Epithelial cell of esophagus (primary cell): ENCODE measurements at regions not wholly inside any gene's neighbourhood (a gene's known extent, or its start where the extent isn't known, plus 50 kb on each side); places are given as distances from the start of the nearest gene placed in this dataset.

Experiments
- DNase-seq: peaks from one replicate; pipeline ENCODE4 v3.0.0; 2010; ENCODE audit warnings: low read depth
- H3K4me3 ChIP-seq: 2 replicates; pipeline ENCODE4 v1.5.1; 2011; ENCODE audit warnings: mild to moderate bottlenecking, low read length, control low read depth
- TF ChIP-seq, protein P1 (sequence below): IDR thresholded peaks from 2 replicates; pipeline ENCODE4 v1.5.1; 2011; ENCODE audit warnings: low read depth, mild to moderate bottlenecking, low read length, control low read depth, inconsistent platforms; ENCODE audit not compliant: insufficient read depth; ENCODE audit errors: missing control alignments

DNA sequence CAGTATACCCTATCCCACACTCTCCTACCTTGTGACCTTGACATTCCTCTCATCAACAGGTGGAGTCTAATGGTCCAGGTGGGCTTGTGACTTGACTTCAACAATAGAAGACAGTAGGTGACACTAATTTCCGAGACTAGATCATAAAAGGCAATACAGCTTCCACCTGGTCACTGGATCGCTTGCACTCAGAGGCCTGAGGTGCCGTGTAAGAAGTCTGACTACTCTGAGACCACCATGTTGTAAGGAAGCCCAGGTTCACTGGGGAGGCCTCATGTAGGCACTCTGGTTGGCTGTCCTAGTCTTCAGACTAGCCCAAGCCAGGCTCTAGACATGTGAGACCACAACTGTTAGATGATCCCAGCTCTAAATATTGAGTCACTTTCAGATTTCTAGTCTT lies 370.4 kb downstream of the MID1IP1 start:
- H3K4me3 ChIP-seq, result no peak overlapping the region
- TF ChIP-seq, protein P1, sequence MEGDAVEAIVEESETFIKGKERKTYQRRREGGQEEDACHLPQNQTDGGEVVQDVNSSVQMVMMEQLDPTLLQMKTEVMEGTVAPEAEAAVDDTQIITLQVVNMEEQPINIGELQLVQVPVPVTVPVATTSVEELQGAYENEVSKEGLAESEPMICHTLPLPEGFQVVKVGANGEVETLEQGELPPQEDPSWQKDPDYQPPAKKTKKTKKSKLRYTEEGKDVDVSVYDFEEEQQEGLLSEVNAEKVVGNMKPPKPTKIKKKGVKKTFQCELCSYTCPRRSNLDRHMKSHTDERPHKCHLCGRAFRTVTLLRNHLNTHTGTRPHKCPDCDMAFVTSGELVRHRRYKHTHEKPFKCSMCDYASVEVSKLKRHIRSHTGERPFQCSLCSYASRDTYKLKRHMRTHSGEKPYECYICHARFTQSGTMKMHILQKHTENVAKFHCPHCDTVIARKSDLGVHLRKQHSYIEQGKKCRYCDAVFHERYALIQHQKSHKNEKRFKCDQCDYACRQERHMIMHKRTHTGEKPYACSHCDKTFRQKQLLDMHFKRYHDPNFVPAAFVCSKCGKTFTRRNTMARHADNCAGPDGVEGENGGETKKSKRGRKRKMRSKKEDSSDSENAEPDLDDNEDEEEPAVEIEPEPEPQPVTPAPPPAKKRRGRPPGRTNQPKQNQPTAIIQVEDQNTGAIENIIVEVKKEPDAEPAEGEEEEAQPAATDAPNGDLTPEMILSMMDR, result no peak
- DNase-seq, result no peak

DNA sequence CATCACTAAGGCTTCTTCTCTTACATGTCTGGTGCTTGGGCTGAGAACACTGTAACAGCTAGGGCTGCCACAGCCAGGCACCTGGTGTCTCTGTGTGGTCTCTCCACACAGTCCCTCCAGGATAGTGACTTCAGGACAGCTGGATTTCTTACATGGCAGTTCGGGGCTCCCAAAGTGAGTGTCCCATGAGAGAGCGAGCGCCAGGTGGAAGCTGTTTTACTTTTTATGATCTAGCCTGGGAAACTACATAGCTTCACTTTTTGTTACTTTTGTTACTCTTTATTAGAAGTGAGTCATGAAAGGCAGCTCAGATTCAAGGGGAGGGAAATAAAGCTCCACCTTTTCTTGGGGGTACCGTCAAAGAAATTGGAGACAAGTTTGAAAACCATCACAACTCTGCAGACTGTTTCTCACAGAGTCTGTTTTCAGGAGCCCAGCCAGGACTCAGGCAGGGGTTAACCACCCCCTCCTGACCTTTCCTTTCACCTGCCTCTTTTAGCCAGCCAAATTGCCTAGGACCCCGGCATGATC lies 373.0 kb downstream of the MID1IP1 start:
- no peak overlapping the region for H3K4me3 ChIP-seq
- DNase-seq, result no peak
- TF ChIP-seq, protein P1, result no peak

DNA sequence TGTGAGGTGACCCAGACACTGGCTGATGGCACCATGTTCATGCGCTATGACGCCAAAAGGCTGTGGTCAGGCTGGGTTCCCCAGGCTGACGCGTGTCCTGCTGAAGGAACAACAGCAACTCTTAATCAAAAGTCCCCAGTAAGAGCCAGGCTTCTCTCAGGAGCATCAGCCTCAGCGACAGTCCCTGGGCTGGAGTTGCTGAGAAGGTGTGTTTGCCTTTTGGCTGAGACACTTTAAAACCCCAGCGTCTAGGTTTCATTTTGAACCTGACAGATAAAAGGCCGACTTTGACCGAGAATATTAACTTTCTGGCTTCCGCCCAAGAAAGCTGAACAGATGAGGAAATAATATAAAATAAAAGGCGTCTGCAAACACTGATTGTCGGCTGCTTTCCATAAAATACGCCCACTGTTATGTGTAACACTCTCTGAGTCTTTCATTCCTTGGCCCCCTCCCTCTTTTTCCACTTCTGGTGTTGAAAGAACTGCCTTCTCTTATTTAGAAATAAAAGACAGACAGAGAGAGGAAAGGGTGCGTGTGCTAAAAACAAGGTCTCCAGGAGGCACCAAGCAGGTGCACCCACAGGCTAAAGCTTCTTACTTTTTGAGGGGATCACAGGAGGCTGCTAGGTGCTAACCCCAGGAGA lies 373.6 kb downstream of the MID1IP1 start:
- no peak overlapping the region for H3K4me3 ChIP-seq
- no peak for DNase-seq
- TF ChIP-seq, protein P1, result no peak

DNA sequence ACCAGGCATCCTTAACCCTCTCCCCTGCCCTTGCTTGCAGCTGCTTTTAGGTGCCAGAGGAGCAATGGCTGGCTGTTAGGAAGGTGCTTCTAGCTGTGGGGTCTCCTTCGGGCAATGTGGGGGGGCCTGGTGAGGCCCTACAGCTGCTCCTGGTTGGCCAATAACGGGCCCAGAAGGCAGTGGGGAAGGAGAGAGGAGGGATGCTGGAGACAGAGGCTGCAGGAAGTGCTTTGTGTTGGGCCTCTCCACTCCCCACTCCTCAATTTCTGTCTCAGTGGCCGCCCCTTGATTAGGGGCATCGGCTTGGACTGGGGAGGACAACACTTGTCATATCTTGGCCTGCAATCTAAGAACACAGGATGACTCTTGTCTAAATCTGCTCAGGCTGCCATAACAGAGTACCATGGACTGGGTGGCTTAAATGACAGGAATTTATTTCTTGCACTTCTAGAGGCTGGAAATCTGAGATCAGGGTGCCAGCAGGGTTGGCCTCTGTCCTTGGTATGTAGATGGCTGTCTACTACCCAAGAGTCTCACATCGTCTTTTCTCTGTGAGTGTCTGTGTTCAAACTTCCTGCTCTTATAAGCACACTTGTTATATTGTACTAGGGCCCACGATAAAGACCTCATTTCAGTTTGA lies 374.3 kb downstream of the MID1IP1 start:
- H3K4me3 ChIP-seq, result no peak overlapping the region
- no peak for DNase-seq
- TF ChIP-seq, protein P1, result no peak

DNA sequence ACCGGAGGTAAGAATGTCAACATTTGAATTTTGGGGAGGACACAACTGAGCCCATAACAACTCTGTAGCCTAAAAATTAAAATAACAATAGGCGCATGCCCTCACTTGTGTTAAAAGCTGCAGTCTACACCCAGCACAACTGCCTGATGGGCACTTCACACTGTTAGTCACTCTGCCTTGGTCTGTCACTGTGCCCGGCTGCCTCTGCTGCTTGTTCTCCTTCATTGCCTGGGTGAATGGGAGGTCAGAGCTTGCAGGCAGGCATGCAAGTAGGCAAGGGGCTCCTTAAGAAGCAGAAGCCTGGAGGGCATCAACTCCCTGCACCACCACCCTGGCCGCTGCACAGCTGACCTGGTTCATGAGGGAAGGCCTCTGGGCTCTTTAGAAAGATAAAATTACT lies 374.8 kb downstream of the MID1IP1 start:
- TF ChIP-seq, protein P1, result no peak
- no peak for DNase-seq
- no peak overlapping the region for H3K4me3 ChIP-seq

DNA sequence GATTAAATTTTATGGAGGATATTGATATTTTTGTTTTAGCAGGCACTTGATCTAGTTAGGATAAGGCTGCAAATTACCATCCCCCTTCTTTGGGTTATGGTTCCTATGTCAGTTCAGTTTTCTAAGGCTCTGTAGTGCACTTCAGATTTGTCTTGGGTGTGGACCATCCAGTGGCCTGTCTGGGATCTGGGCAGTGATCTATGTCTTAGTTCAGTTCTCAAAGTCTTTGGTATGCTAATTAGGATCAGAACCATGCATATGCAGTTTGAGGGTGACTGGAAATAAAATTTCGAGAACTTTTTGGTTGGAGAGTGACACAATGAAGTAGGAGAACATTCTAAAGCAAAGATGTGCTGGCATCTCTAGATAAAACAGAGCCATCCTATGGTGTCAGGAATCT lies 388.2 kb downstream of the MID1IP1 start:
- TF ChIP-seq, protein P1, result no peak
- DNase-seq, result no peak
- H3K4me3 ChIP-seq, result no peak overlapping the region
